Pancreas (tissue), 10 donors: ENCODE measurements at regions not wholly inside any gene's neighbourhood (a gene's known extent, or its start where the extent isn't known, plus 50 kb on each side); places are given as distances from the start of the nearest gene placed in this dataset.

ENCODE experiments used
- ATAC-seq, 4 donors: fragments of 200-7000 bp; cut with Tn5 transposase; one replicate each; pipeline versions ENCODE4 v1.8.0 to v1.9.1; 2020; ENCODE audit warnings: mild to moderate bottlenecking in 4 of 4, moderate library complexity in 4 of 4
- DNase-seq, 6 donors: peaks; one replicate each; pipeline ENCODE4 v3.0.0-alpha.2; 2020
- FAIRE-seq: peaks from 2 replicates; lab custom pipeline; 2012; peaks lifted over from hg19 to GRCh38; lab: Jason Lieb, UNC
- H3K27ac ChIP-seq, 4 donors: fragments of 200-600 bp; sonication (generic); 1 replicate in 3 of 4; 2 replicates in 1 of 4; pipeline versions ENCODE4 v1.5.0 to v1.8.0; 2020
- H3K27me3 ChIP-seq, 4 donors: fragments of 200-600 bp; one replicate each; pipeline ENCODE4 v1.8.0; 2021
- H3K36me3 ChIP-seq, 3 donors: fragments of 200-600 bp; sonication (generic) in 1 of 3; one replicate each; pipeline versions ENCODE4 v1.5.0 to v1.8.0; 2020 to 2021
- H3K4me1 ChIP-seq, 3 donors: fragments of 200-600 bp; one replicate each; pipeline ENCODE4 v1.8.0; 2021
- H3K4me3 ChIP-seq, 4 donors: fragments of 200-600 bp; sonication (generic) in 2 of 4; one replicate each; pipeline versions ENCODE4 v1.5.0 to v1.8.0; 2020 to 2021
- H3K9me3 ChIP-seq, 4 donors: fragments of 200-600 bp; one replicate each; pipeline ENCODE4 v1.8.0; 2021
- CTCF ChIP-seq, 4 donors: fragments of 200-600 bp; sonication (generic) in 3 of 4; IDR thresholded peaks; one replicate each; pipeline versions ENCODE4 v1.5.0 to v1.8.0; 2021; ENCODE audit warnings: antibody characterized with exemption in 4 of 4
- WGBS, 2 donors: extraction: QIAGEN DNeasy Blood & Tissue Kit; methylation state at CpG; one replicate each; pipeline ENCODE4 v1.1.7; 2013; 5-methylcytosine and 5-hydroxymethylcytosine counted together
- intact Hi-C, 3 donors: fragments of 100-400 bp; cut with DNase I; formaldehyde crosslinking; loops; one replicate each; pipeline versions ENCODE4 v1.11.1 to v1.14.2; 2022
- donor health status: healthy with polysubstance abuse.
- donor health status: DM: no; HTN: no; CAD: no; lungs with moderate emphysema.
- donor health status: DM: no; HTN: no; CAD: no.
- donor health status: control.
- donor health status: control.
- donor health status: Bipolar disorder and iron deficiency.
- donor health status: DM: yes; HTN: yes; CAD: no.
- donor health status: DM: no; HTN: no; CAD: no.
- donor health status: DM: no; HTN: no; CAD: no.
- donor health status: DM: yes; HTN: yes; CAD: no.

GRCh38 chr6:137434640-137435039 is 59.6 kb downstream of the OLIG3 start:
- ATAC-seq: no peak
- no peak for FAIRE-seq
- no peak overlapping the region for H3K27ac ChIP-seq
- intact Hi-C loops: no loop called here
- DNase-seq: no peak
- WGBS, 2 donors: 48 to 49% methylated on average over 4 of the region's 4 CpGs
- TF ChIP-seq CTCF (IDR thresholded peaks at IDR 0.05): no peak
- H3K9me3 ChIP-seq: no peaks in the 10 kb centered on the region
- H3K27me3 ChIP-seq: no peaks in the 10 kb centered on the region
- H3K4me1 ChIP-seq: no peaks in the 10 kb centered on the region
- H3K4me3 ChIP-seq: no peak overlapping the region
- H3K36me3 ChIP-seq: no peaks in the 10 kb centered on the region

GRCh38 chr6:137432054-137432611 is 62.1 kb downstream of the OLIG3 start:
- Histone ChIP-seq H3K27ac (no peak overlapping the region), H3K4me3 (no peak overlapping the region), H3K27me3 (no peaks in the 10 kb centered on the region), H3K9me3 (no peaks in the 10 kb centered on the region), H3K4me1 (no peaks in the 10 kb centered on the region), H3K36me3 (no peaks in the 10 kb centered on the region)
- FAIRE-seq (no peak), ATAC-seq (peak in 3 of 4 donors; percentile 28 to 64 (median 61)), DNase-seq (no peak)
- intact Hi-C loops: no loop called here
- 64 to 70% methylated on average over 4 of the region's 4 CpGs for WGBS, 2 donors
- no peak for TF ChIP-seq CTCF (IDR thresholded peaks at IDR 0.05)

- no peak for ATAC-seq
- FAIRE-seq: no peak
- intact Hi-C loops: no loop called here
- 76 to 88% methylated on average over 4 of the region's 4 CpGs for WGBS, 2 donors
- Histone ChIP-seq H3K4me1 (no peaks in the 10 kb centered on the region), H3K36me3 (no peaks in the 10 kb centered on the region), H3K27me3 (no peaks in the 10 kb centered on the region), H3K27ac (no peak overlapping the region), H3K9me3 (no peaks in the 10 kb centered on the region), H3K4me3 (no peak overlapping the region)
- DNase-seq: no peak
- no peak for TF ChIP-seq CTCF (IDR thresholded peaks at IDR 0.05)
Measured at GRCh38 chr6:137430954-137431353, 63.2 kb downstream of the OLIG3 start.

- H3K36me3 ChIP-seq: no peaks in the 10 kb centered on the region
- DNase-seq (no peak), FAIRE-seq (no peak), ATAC-seq (no peak)
- H3K4me1 ChIP-seq: no peaks in the 10 kb centered on the region
- WGBS, 2 donors: 74 to 81% methylated on average over 7 of the region's 7 CpGs
- no peak overlapping the region for H3K27ac ChIP-seq
- no peak for TF ChIP-seq CTCF (IDR thresholded peaks at IDR 0.05)
- H3K9me3 ChIP-seq: no peaks in the 10 kb centered on the region
- intact Hi-C loops: no loop called here
- H3K4me3 ChIP-seq: no peak overlapping the region
- no peaks in the 10 kb centered on the region for H3K27me3 ChIP-seq
Measured at GRCh38 chr6:137427656-137428290, 66.4 kb downstream of the OLIG3 start.

- Histone ChIP-seq H3K27ac (no peak overlapping the region), H3K9me3 (no peaks in the 10 kb centered on the region), H3K36me3 (no peaks in the 10 kb centered on the region), H3K27me3 (no peaks in the 10 kb centered on the region), H3K4me1 (no peaks in the 10 kb centered on the region), H3K4me3 (no peak overlapping the region)
- no peak for DNase-seq
- TF ChIP-seq CTCF (IDR thresholded peaks at IDR 0.05): no peak
- 70 to 74% methylated on average over 2 of the region's 2 CpGs for WGBS, 2 donors
- intact Hi-C loops: no loop called here
- no peak for FAIRE-seq
- ATAC-seq: no peak
Measured at GRCh38 chr6:137426007-137426689, 68.0 kb downstream of the OLIG3 start.
